IPS-NIHi7 (cell line): ENCODE measurements at regions not wholly inside any gene's neighbourhood (a gene's known extent, or its start where the extent isn't known, plus 50 kb on each side); places are given as distances from the start of the nearest gene placed in this dataset.
"Not testable (repeated sequence)": the region's sequence is repeated elsewhere in the genome, so short reads cannot be mapped to it uniquely, and the experiment has no call there.

Source experiments
- DNase-seq: peaks from one replicate; pipeline ENCODE4 v3.0.0; 2012; ENCODE audit warnings: mixed read lengths; ENCODE audit errors: extremely low spot score

DNA sequence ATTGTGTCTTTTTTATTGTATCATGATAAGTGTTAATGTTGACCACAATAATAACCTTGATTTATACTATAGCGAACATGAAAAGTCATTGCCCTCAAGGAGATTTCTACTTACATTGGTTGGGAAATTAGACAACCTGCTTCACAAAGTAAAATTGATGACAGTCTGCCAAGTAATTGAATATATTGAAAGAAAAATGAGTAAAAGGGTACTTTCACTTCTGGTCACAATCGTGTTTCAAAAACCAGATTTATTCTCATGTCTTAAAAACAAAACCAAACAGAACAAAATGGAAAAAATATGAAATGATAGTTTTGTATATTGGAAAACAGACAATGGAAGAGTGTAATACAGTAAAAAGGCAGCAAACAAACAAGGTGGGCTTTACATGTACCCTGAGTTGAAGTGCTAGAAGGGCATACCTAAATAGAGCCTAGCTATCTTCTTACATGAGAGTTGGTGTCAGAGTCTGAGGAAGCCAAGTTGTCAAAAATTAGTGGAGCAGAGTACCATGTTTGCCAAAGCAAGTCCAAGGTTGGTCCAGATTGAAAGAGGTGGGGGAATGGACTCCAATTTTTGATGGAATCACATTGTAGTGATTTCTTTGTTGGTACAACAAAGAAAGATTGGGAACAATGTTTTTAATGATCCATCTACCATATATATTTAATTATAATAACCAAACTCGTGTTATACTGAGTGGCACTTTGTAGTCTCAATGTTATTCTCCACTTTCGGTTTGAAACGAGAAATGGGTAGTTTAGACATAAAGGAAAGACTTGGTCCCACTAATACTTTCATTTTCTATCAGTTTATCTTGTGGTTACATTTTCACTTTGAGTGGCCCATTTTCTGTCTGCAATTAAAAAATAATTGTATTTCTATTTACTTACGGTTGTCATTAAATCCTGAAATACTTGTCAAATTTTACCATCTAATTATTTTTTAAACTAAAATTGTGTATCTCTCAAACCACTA lies 775.6 kb downstream of the STIM2 start:
- no peak for DNase-seq

DNA sequence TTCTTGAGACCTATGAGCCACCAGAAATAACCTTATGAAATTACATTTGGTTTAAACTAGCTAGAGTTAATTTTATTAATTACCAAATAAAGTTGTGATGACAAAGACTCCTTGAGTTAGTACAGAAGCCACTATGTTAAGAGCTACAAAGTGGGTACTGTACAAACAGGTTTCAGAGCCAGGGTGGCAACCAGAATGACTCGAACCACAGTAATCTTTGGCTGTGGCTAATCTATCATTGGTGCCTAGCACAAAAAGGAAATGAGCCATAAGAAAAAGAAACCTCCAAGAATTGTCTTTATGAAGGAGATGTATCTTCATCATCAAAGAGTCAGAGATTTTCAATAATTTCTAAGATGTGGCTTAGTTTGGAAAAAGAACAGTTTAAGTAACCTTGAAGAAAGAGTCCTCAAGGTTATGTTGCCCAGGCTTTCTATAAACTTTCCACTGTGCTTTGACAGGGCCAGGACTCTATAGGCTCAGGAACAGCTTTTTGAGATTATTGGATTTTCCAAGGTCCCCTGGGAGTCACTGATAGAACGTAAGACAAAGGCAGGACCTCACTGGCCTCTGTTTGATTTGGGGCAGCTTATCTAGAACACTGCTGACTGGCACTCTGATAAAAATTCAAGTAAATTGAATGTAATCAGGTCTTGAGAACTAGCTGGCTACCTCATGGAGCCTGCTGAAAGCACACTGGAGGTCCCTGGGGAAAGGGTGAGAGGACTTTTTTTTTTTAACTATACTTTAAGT lies 777.7 kb downstream of the STIM2 start:
- DNase-seq, result no peak

DNA sequence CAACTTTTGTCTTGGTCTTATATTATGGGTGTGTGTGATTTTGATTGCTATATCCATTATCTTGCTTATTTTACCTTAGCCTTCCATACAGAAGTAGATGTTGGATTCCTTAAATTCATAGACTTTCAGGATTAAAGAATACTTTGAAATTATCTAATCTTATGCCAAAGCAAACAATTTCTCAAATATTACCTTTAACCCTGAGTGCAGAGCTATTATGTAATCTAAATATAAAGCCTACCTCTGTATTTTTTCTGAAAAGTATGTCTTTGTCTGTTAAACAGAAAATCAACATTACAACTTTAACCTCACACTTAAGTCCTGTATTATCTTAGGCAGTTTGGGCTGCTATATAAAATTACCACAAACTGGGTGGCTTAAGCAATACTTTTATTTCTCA lies 782.5 kb downstream of the STIM2 start:
- DNase-seq, result no peak

- no peak for DNase-seq
Observed at GRCh38 chr4:27648416-27648815, 787.8 kb downstream of the STIM2 start.

GRCh38 chr4:27662426-27662825 lies 801.8 kb downstream of the STIM2 start:
- peak; percentile 5 for DNase-seq

GRCh38 chr4:27666943-27667342 lies 806.3 kb downstream of the STIM2 start:
- peak; percentile 39 for DNase-seq

GRCh38 chr4:27668001-27668400 lies 807.4 kb downstream of the STIM2 start:
- DNase-seq, result no peak

DNA sequence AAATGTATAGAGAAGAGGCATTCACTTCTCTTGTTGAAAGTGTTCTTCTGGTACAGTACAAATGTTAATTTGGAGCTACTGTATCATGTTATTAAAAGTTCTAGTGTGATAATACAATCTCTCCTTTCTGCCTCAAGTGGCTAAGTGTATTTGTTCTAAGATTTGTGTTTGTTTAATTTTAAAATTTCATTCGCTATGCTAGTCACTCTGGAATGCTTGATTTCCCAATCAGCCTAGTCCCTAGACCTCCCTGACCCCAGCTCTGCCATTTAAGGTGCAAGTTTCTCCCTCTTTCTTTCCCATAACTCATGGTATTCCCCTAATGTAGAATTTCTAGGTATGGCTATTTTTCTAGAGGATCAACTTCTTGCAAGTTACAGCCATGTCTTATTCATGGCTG lies 817.4 kb downstream of the STIM2 start:
- no peak for DNase-seq

DNA sequence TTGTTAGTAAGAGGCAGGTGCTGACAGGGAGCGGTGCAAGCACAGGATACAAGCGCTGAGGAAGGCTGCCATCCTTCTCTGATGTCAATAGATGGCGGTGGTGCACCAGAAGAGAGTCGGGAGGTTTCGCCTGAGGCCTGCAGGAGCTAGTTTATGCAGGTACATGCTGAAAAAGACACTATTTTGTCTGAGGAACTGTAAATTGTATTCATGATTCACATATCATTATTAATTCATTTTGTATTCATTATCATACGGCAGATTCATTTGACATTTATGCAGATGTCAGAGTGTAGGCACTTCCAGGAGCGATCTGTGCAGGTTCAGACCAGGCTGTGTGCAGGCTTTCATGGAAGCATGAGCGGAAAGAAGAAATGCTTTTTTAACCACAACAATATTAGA lies 824.0 kb downstream of the STIM2 start:
- peak; percentile 64 for DNase-seq

GRCh38 chr4:27685091-27685490 lies 824.5 kb downstream of the STIM2 start:
- DNase-seq, result no peak

DNA sequence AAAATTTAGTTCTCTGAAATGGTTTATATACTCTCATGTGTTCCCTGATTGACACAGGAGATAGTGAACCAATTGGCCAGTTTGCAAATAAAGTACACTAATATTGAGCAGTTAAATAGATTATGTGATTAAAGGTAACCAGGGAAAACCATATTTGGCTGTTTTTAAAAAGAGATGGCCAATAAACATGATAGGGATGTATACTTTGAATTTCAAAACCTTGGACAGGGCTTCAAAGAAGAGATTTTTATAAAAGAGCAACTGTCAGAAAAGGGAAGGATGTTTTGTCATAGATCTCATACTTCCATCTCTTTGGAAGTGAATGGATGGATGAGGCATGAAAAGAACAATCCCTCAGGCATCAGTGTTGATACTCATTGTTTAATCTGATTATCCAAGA lies 825.3 kb downstream of the STIM2 start:
- no peak for DNase-seq

DNA sequence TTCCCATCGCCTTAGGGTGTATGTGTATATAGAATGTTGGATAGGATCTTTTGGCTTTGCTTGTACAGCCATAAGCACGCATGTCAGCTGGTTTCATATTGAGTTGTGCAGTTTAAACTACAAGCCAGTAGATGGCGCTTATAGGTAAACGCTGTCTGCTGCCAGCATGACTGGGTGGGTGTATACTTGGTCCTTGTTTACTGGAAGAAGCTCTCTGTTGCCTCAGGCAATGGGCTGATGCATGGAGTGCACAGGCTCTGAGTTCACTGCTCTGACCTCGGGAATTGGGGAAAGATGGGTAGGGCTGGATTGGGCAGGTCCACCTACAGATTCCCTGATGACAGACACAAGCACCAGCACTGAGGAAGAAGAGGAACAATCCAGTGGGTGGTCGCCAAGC lies 831.5 kb downstream of the STIM2 start:
- peak; percentile 46 for DNase-seq

DNA sequence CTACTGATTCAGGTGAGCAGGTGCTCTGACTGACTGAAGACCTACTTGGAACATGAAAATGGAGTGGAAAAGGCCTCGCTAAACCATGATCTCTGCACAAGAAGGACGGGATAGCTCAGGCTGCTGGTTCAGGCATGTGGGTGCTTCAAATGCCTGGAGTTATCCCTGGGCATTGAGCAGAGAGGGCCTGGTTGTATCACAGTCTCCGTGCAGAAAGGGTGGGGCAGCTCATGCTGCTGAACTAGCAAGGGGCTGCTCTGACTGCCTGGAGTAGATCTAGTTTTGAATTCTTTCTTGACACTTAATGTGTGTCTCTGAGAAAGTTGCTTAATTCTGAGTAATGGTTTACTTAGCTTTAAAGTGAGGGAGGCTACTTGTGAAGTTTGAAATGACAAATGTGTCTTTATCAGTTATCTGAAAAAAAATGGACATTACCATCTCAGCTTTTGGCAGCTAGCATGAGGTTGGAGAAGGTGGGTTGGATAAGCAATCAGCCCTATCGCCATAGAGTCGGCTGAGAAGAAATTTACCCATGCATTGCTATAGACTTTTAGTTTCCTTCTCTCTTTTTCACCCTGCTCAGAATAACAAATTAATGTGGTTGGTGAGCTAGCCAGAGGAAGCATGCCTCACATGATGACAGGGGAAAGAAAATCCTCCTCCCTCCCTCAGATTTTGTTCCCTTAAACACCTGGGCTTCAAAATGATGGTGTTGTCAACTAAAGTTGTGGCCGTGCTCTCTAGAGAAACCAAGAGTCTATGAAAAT lies 832.4 kb downstream of the STIM2 start:
- DNase-seq, result no peak

DNA sequence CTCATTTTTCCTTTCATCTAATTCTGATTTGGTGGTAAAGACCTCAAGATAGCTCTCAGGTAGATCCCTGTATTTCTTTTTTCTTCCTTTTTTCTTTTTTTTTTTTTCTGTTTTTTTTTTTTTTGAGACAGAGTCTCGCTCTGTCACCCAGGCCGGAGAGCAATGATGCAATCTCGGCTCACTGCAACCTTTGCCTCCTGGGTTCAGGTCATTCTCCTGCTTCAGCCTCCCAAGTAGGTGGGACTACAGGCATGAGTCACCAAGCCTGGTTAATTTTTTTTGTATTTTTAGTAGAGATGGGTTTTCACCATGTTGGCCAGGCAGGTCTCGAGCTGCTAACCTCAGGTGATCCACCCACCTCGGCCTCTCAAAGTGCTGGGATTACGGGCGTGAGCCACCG lies 835.6 kb downstream of the STIM2 start:
- DNase-seq, result not testable (repeated sequence)

DNA sequence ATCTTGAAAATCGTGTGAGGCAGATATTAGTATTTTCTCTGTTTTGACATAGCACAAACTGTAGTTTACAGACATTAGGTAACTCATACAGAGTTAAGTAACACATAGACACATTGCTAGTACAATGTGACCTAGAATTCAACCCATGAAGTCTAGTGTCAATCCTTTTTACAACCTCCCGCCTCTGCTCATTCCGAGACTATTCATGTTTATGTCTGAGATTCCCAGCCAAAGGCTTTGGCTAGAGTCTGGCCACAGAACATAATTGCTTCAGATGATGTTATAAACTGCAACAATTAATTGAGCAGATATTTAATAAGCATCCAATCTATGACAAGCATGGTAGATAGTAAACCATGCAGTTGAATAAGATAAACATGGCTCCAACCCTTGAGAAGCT lies 841.0 kb downstream of the STIM2 start:
- DNase-seq, result no peak

DNA sequence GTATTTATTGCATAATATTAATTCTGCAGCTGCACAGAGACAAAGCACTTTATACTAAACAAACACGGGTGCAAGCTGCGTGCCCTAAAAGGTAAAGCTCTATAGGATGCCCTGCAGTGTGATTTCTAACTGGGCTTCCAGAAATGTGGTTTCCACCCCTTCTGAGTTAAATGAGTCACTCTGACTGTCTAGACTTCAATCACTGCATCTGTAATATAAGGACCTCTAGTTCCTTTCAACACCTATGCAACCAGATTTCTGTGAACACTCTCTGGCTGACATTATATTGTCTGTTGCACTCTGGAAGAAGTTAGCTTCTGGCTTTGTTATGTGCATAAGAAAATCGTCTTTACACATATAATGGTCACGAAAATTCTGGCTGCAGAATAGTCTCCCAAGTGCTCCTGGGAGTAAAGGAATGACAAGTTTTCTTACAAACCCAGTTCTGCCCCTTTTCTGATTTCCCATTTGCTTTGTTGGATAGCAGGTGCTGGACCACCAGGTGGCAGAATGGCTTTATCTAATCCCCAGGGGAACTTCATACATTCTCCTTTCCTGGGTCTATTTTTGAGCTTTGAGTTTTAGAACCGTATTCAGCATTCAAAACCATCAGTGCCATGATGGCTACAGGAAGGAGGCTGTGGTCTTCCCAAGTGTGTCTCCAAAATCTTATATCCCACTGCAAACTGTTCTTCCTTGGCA lies 842.2 kb downstream of the STIM2 start:
- DNase-seq, result peak; percentile 49

DNA sequence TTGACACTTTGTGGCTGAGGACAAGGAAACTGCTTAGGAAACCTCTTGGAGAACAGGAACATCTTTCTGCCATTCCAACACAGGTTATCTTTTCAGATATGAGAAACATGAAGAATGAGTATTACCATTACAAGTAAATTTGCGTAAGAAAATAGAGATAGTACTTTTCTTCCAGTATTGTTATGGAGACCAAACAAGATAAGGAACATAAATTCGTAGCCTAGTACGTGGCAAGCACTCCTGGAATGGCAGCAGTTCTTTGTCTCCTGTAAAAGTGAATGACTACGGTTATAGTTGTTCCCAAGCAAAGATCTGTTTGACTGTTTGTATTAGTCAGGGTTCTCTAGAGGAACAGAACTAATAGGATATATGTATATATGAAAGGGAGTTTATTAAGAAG lies 843.1 kb downstream of the STIM2 start:
- no peak for DNase-seq

DNA sequence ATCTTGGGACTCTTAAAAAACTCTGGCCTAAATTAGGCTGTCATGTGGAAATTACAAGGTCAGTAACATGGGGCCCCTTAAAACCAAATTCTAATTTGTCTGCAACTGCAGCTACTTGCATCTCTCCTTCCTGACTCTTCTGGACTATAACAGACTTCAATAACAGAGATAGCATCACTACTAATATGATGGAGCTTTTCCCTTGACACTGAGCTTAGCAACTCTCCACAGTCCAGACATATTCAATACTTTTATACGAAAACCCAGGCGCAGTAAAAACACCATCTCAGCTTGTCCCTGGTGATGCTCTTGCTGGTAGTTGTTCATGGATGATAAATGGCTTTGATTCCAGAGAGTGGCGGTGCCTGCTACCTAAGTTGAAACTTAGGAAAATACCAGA lies 850.4 kb downstream of the STIM2 start:
- no peak for DNase-seq

- no peak for DNase-seq
Observed at GRCh38 chr4:27714073-27714472, 853.4 kb downstream of the STIM2 start.

- DNase-seq, result peak; percentile 29
Observed at GRCh38 chr4:27716693-27717430, 856.2 kb downstream of the STIM2 start.

- DNase-seq, result no peak
Observed at GRCh38 chr4:27717431-27717755, 856.8 kb downstream of the STIM2 start.
